ENCODE measurements at regions not wholly inside any gene's neighbourhood (a gene's known extent, or its start where the extent isn't known, plus 50 kb on each side); places are given as distances from the start of the nearest gene placed in this dataset.

- TF ChIP-seq, protein P1, sequence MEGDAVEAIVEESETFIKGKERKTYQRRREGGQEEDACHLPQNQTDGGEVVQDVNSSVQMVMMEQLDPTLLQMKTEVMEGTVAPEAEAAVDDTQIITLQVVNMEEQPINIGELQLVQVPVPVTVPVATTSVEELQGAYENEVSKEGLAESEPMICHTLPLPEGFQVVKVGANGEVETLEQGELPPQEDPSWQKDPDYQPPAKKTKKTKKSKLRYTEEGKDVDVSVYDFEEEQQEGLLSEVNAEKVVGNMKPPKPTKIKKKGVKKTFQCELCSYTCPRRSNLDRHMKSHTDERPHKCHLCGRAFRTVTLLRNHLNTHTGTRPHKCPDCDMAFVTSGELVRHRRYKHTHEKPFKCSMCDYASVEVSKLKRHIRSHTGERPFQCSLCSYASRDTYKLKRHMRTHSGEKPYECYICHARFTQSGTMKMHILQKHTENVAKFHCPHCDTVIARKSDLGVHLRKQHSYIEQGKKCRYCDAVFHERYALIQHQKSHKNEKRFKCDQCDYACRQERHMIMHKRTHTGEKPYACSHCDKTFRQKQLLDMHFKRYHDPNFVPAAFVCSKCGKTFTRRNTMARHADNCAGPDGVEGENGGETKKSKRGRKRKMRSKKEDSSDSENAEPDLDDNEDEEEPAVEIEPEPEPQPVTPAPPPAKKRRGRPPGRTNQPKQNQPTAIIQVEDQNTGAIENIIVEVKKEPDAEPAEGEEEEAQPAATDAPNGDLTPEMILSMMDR (conservative IDR thresholded peaks at IDR 0.05; ENCODE audit: low read length), result no peak
- TF ChIP-seq EZH2phosphoT487 (IDR thresholded peaks at IDR 0.05; ENCODE audit: borderline replicate concordance, low read depth, low read length), result no peak
Measured at GRCh38 chr12:4206470-4206869, 67.1 kb upstream of the CCND2 start.
